IPS-18c (cell line): ENCODE measurements at regions not wholly inside any gene's neighbourhood (a gene's known extent, or its start where the extent isn't known, plus 50 kb on each side); places are given as distances from the start of the nearest gene placed in this dataset.
"Not testable (repeated sequence)": the region's sequence is repeated elsewhere in the genome, so short reads cannot be mapped to it uniquely, and the experiment has no call there.

ENCODE experiments used
- H3K4me3 ChIP-seq: 2 replicates; pipeline ENCODE4 v1.7.0; 2013; ENCODE audit warnings: low read depth, mild to moderate bottlenecking, low read length, moderate library complexity; ENCODE audit not compliant: insufficient read depth
- H3K9me3 ChIP-seq: one replicate; pipeline ENCODE4 v1.6.1; 2013; ENCODE audit warnings: mild to moderate bottlenecking, low read length, moderate library complexity; ENCODE audit not compliant: control insufficient read depth, insufficient read depth

- not testable (repeated sequence) for H3K9me3 ChIP-seq, H3K4me3 ChIP-seq
Observed at GRCh38 chr4:102397056-102397455, 51.8 kb upstream of the SLC39A8 start.

- H3K4me3 ChIP-seq, result no peak overlapping the region
- peaks cover 4% of the 10 kb centered on the region for H3K9me3 ChIP-seq
Observed at GRCh38 chr4:102399021-102399420, 53.7 kb upstream of the SLC39A8 start.

- Histone ChIP-seq H3K9me3 (no peaks in the 10 kb centered on the region), H3K4me3 (no peak overlapping the region)
Observed at GRCh38 chr4:102400898-102401297, 55.6 kb upstream of the SLC39A8 start.

- no peak overlapping the region for H3K4me3 ChIP-seq
- H3K9me3 ChIP-seq, result no peaks in the 10 kb centered on the region
Observed at GRCh38 chr4:102402223-102402622, 56.9 kb upstream of the SLC39A8 start.

GRCh38 chr4:102403116-102403515 is 57.8 kb upstream of the SLC39A8 start:
- H3K9me3 ChIP-seq, result no peaks in the 10 kb centered on the region

GRCh38 chr4:102404431-102404969 is 59.2 kb upstream of the SLC39A8 start:
- Histone ChIP-seq H3K4me3 (no peak overlapping the region), H3K9me3 (no peaks in the 10 kb centered on the region)

More at GRCh38 chr4:102403116-102403515, 57.8 kb upstream of the SLC39A8 start:
- H3K4me3 ChIP-seq, result no peak overlapping the region

- H3K4me3 ChIP-seq, result no peak overlapping the region
- no peaks in the 10 kb centered on the region for H3K9me3 ChIP-seq
Observed at GRCh38 chr4:102405821-102406401, 60.6 kb upstream of the SLC39A8 start.

DNA sequence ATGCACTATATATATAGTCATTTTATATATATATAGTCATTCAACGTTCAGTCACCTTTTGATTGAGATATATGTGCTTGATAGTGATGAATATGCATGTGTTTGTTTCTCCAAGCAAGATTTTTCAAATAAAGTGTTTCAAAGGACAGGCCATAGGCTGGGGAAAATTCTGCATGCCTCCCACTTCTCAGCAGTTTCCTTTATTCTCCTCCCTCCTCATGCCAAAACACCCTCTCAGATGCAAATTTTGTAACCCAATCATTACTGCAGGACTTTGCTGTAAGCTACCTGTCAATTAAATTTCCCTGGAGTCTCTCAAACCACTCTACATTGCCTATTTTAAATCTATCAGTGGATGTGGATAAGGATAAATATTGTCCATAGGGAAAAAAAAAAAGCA is 65.6 kb upstream of the SLC39A8 start:
- not testable (repeated sequence) for H3K9me3 ChIP-seq, H3K4me3 ChIP-seq

- no peak overlapping the region for H3K4me3 ChIP-seq
- no peaks in the 10 kb centered on the region for H3K9me3 ChIP-seq
Observed at GRCh38 chr4:102411408-102411807, 66.1 kb upstream of the SLC39A8 start.

DNA sequence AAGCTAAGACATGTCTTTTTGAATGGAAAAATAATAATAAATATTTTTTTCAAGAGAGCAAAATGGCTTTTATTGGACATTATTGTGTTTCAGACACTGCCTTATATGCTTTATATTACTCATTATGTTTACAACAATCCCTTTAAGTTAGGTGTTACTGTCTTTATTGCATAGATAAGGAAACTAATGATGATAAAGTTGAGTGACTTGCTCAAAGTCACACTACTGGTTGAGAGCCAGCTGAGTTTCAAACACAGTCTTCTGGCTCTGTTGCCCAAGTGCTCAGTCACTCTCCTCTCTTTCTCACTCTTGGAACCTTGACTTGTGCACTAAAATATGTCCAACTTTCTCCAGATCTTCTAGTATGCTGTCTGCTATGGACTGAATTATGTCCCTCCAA is 71.5 kb upstream of the SLC39A8 start:
- no peak overlapping the region for H3K4me3 ChIP-seq
- no peaks in the 10 kb centered on the region for H3K9me3 ChIP-seq

DNA sequence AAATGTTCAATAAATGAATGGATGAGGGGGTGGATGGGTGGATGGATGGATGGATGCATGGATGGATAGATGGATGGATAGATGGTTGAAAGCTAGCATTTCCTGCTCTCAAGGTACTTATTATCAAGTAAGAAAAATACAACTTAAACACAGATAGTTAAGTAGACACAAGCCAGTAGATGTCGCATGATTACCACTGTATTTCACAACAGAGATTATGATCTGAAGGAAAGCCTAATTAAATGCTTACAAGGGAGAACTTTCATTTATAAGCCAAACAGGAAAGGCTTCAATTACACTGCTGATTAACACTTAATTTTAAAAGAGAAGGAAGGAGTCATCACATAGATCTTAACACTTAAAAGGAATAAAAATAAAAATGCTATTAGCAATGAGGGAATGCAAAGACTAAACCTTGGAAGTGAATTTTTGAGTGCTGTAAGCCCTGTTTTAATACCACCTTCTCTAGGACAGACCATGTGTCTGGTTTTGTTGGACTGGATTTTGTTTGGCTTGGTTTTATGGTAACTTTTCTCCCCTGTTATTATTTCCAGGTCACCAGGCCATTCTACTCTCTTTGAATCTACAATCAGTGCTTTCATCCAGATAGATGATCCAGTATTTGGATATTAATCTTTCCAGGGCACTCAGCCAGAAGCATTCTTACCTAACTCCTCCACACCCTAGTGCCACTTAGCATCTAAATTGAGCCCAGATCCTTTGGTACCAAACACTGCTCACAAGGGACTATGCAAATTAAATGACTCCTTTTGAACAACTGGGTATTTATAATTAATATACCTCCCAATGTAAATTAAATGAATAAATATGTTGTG is 75.5 kb upstream of the SLC39A8 start:
- Histone ChIP-seq H3K9me3 (no peaks in the 10 kb centered on the region), H3K4me3 (no peak overlapping the region)

- no peak overlapping the region for H3K4me3 ChIP-seq
Observed at GRCh38 chr4:102422843-102423242, 77.6 kb upstream of the SLC39A8 start.

DNA sequence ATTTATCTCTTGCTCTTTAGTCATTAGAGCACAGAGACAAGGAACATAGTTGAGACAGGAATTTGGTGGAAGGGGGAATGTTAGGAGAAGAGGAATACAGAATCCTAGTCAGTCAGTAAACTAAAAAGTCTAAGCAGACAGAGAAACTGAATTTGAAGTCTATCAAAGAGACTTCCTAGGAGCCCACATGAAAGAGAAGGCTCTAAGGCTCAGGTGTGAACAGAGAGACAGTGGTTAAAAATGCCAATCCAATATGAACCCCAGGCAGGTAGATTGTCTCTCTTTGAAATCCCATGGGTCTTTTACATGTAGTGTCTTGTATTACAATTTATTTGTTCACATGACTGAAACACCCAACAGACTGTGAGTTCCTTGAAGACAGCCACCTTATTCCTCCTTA is 77.8 kb upstream of the NFKB1 start:
- H3K9me3 ChIP-seq, result no peaks in the 10 kb centered on the region

More at GRCh38 chr4:102422843-102423242, 77.6 kb upstream of the SLC39A8 start:
- no peaks in the 10 kb centered on the region for H3K9me3 ChIP-seq

GRCh38 chr4:102427371-102427998 is 73.7 kb upstream of the NFKB1 start:
- Histone ChIP-seq H3K4me3 (no peak overlapping the region), H3K9me3 (no peaks in the 10 kb centered on the region)

More for the DNA sequence above, 77.8 kb upstream of the NFKB1 start:
- H3K4me3 ChIP-seq, result no peak overlapping the region

DNA sequence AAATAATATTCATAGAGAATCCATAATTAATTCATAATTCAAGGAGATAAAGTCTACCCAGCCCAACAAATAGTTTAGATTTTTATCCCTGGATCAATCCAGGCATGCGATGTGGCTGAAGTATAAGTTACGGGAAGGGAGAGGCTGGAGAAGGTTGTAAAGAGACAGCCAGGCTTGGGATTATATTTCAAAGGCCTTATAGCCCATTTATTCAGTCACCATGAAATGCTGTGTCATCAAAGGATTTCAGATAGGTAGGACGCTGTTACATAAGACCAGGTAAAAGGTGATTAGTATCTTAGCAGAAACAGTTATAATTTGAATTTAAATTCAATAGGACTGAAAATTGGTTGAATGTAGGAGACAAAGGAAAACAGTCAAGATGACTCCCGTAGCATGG is 73.0 kb upstream of the NFKB1 start:
- no peaks in the 10 kb centered on the region for H3K9me3 ChIP-seq

DNA sequence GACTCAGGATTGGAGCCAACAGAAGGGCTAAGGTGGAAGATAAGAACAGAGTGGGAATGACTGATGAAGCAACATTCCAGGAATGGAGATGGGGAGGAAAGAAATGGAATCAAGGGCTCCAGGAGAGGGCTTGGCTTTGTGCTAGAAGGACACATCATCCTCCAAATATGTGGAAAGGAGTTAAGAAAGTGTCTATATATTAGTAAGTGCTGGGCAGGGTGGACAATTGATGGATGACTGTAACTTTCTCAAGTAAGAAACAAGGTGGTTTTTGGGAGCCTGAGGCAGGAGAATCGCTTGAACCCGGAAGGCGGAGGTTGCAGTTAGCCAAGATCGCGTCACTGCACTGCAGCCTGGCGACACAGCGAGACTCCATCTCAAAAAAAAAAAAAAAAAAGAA is 71.6 kb upstream of the NFKB1 start:
- H3K4me3 ChIP-seq, result no peak overlapping the region

More for the DNA sequence above, 73.0 kb upstream of the NFKB1 start:
- H3K4me3 ChIP-seq, result no peak overlapping the region

GRCh38 chr4:102430461-102430910 is 70.7 kb upstream of the NFKB1 start:
- peak overlapping the region; percentile 32; the same call in 1 of the 2 replicates for H3K4me3 ChIP-seq
- H3K9me3 ChIP-seq, result no peaks in the 10 kb centered on the region

More for the DNA sequence above, 71.6 kb upstream of the NFKB1 start:
- H3K9me3 ChIP-seq, result no peaks in the 10 kb centered on the region

DNA sequence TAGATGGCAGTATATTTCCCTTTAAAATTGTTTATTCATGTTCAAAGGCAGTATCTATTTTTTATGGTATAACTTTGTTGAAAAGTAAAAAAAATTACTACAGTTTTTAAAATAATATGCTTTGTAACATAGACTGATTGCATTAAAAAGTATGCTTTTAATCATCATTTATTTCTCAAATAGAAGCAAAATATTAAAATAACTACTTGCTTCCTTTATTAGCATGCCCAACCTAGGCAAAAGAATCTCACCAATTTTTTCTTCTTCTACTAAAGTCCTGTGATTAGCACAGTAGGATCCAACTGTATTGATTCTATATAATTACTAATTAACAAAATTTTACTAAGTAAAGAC is 69.6 kb upstream of the NFKB1 start:
- Histone ChIP-seq H3K9me3 (no peaks in the 10 kb centered on the region), H3K4me3 (no peak overlapping the region)
